ENCODE measurements at regions not wholly inside any gene's neighbourhood (a gene's known extent, or its start where the extent isn't known, plus 50 kb on each side); places are given as distances from the start of the nearest gene placed in this dataset.
"Not testable (repeated sequence)": the region's sequence is repeated elsewhere in the genome, so short reads cannot be mapped to it uniquely, and the experiment has no call there.

- no peak for DNase-seq (ENCODE audit: low read depth)
Measured at GRCh38 chr2:16103614-16104314, 163.4 kb downstream of the MYCN start.

- no peak for DNase-seq (ENCODE audit: low read depth)
Measured at GRCh38 chr2:16102976-16103380, 162.6 kb downstream of the MYCN start.

GRCh38 chr2:16102358-16102975, 162.1 kb downstream of the MYCN start:
- DNase-seq (ENCODE audit: low read depth) = no peak

GRCh38 chr2:16101196-16101595, 160.8 kb downstream of the MYCN start:
- no peak for DNase-seq (ENCODE audit: low read depth)

- DNase-seq (ENCODE audit: low read depth) = no peak
Measured at GRCh38 chr2:16100006-16100405, 159.7 kb downstream of the MYCN start.

GRCh38 chr2:16099326-16099725, 159.0 kb downstream of the MYCN start:
- no peak for DNase-seq (ENCODE audit: low read depth)

- DNase-seq (ENCODE audit: low read depth) = no peak
Measured at GRCh38 chr2:16096962-16097361, 156.6 kb downstream of the MYCN start.

GRCh38 chr2:16095483-16095882, 155.1 kb downstream of the MYCN start:
- not testable (repeated sequence) for DNase-seq (ENCODE audit: low read depth)

- DNase-seq (ENCODE audit: low read depth) = no peak
Measured at GRCh38 chr2:16094811-16095210, 154.5 kb downstream of the MYCN start.

GRCh38 chr2:16093639-16094529, 153.5 kb downstream of the MYCN start:
- no peak for DNase-seq (ENCODE audit: low read depth)

- no peak for DNase-seq (ENCODE audit: low read depth)
Measured at GRCh38 chr2:16092861-16093638, 152.7 kb downstream of the MYCN start.

GRCh38 chr2:16091576-16092282, 151.4 kb downstream of the MYCN start:
- no peak for DNase-seq (ENCODE audit: low read depth)

- no peak for DNase-seq (ENCODE audit: low read depth)
Measured at GRCh38 chr2:16090650-16091575, 150.6 kb downstream of the MYCN start.

- not testable (repeated sequence) for DNase-seq (ENCODE audit: low read depth)
Measured at GRCh38 chr2:16089491-16089890, 149.1 kb downstream of the MYCN start.

- no peak for DNase-seq (ENCODE audit: low read depth)
Measured at GRCh38 chr2:16088802-16089112, 148.4 kb downstream of the MYCN start.

- no peak for DNase-seq (ENCODE audit: low read depth)
Measured at GRCh38 chr2:16088035-16088801, 147.9 kb downstream of the MYCN start.

- not testable (repeated sequence) for DNase-seq (ENCODE audit: low read depth)
Measured at GRCh38 chr2:16086136-16086535, 145.8 kb downstream of the MYCN start.

- DNase-seq (ENCODE audit: low read depth) = no peak
Measured at GRCh38 chr2:16085073-16085472, 144.7 kb downstream of the MYCN start.

GRCh38 chr2:16084274-16084673, 143.9 kb downstream of the MYCN start:
- DNase-seq (ENCODE audit: low read depth) = no peak

- no peak for DNase-seq (ENCODE audit: low read depth)
Measured at GRCh38 chr2:16082276-16082675, 141.9 kb downstream of the MYCN start.

All from stimulated activated CD4-positive, alpha-beta T cell treated with anti-CD3 and anti-CD28 coated beads, Interleukin-2, amount 100 ng/mL, for 4 hours (primary cell).